K562 (cell line): ENCODE measurements at regions not wholly inside any gene's neighbourhood (a gene's known extent, or its start where the extent isn't known, plus 50 kb on each side); places are given as distances from the start of the nearest gene placed in this dataset.

ENCODE experiments used
- ATAC-seq: fragments of 200-7000 bp; cut with Tn5 transposase; 3 replicates; pipeline ENCODE4 v1.9.1; 2020; ENCODE audit warnings: moderate library complexity
- BruUV-seq: library from RNA; stranded (reverse); fragments of 400-500 nt; replicated peaks from 2 replicates; lab custom pipeline; 2021; lab: Mats Ljungman, UMichigan
- CTCF ChIA-PET: fragments of 300-600 bp; formaldehyde crosslinking; extraction: SDS; loops from one replicate; lab custom pipeline; 2021; ENCODE audit warnings: low intra/inter-chr PET ratio; lab: Yijun Ruan, JAX
- POLR2A ChIA-PET: fragments of 300-600, 350-650 bp; sonication (Branson Sonifier 250); formaldehyde crosslinking; extraction: SDS; loops from one replicate; lab custom pipeline; 2021; ENCODE audit warnings: antibody characterized with exemption, inconsistent platforms; lab: Yijun Ruan, JAX
- DNase-seq, 4 experiments: peaks; one replicate each; pipeline versions ENCODE4 v3.0.0 to v3.0.0-alpha.2; 2011 to 2018; ENCODE audit warnings: low spot score in 3 of 4, mixed read lengths in 3 of 4; ENCODE audit errors: extremely low read depth in 1 of 4
- FAIRE-seq: peaks from 2 replicates; lab custom pipeline; 2011; peaks lifted over from hg19 to GRCh38; lab: Jason Lieb, UNC
- H2AFZ ChIP-seq: 2 replicates; pipeline ENCODE4 v1.6.0; 2011; ENCODE audit warnings: low read depth, low read length, control low read depth, inconsistent platforms
- H3K27ac ChIP-seq: fragments of 200-600 bp; 3 replicates; pipeline ENCODE4 v1.8.0; 2011; ENCODE audit warnings: low read depth, mild to moderate bottlenecking, control low read depth, inconsistent platforms, low read length, moderate library complexity, mixed read lengths; ENCODE audit errors: extremely low read depth
- H3K27me3 ChIP-seq, 2 experiments: fragments of 300-600 bp in 1 of 2; 2 replicates in 1 of 2; 3 replicates in 1 of 2; pipeline versions ENCODE4 v1.6.0 to v1.8.0; 2011; ENCODE audit warnings: inconsistent platforms in 2 of 2, low read length in 2 of 2, mild to moderate bottlenecking in 1 of 2, mixed read lengths in 1 of 2, moderate library complexity in 1 of 2; ENCODE audit not compliant: control insufficient read depth in 2 of 2, insufficient read depth in 2 of 2
- H3K36me3 ChIP-seq: fragments of 300-600 bp; 3 replicates; pipeline ENCODE4 v1.8.0; 2011; ENCODE audit warnings: mild to moderate bottlenecking, low read length, inconsistent platforms; ENCODE audit not compliant: control insufficient read depth, insufficient read depth
- H3K4me1 ChIP-seq, 2 experiments: fragments of 200-600 bp in 1 of 2; replicated peaks in 1 of 2; 2 replicates in 1 of 2; 3 replicates in 1 of 2; pipeline versions ENCODE4 v1.5.1 to v1.8.0; 2011; ENCODE audit warnings: inconsistent platforms in 2 of 2, low read length in 2 of 2, mild to moderate bottlenecking in 1 of 2, mixed read lengths in 1 of 2, moderate library complexity in 1 of 2; ENCODE audit not compliant: control insufficient read depth in 2 of 2, insufficient read depth in 2 of 2
- H3K4me2 ChIP-seq: 2 replicates; pipeline ENCODE4 v1.6.1; 2011; ENCODE audit warnings: low read length, control low read depth, inconsistent platforms, mixed read lengths; ENCODE audit not compliant: insufficient read depth
- H3K4me3 ChIP-seq: fragments of 200-600 bp; sonication (generic), shearing (Covaris generic); 2 replicates; pipeline ENCODE4 v1.5.1; 2016; ENCODE audit warnings: control low read depth, inconsistent platforms
- H3K79me2 ChIP-seq: fragments of 200-600 bp; 3 replicates; pipeline ENCODE4 v1.8.0; 2011; ENCODE audit warnings: low read length, inconsistent platforms; ENCODE audit not compliant: control insufficient read depth, insufficient read depth
- H3K9ac ChIP-seq, 2 experiments: 2 replicates each; pipeline versions ENCODE4 v1.6.0 to v1.6.1; 2011; ENCODE audit warnings: low read depth in 2 of 2, low read length in 2 of 2, control low read depth in 1 of 2, inconsistent platforms in 1 of 2, mild to moderate bottlenecking in 1 of 2, mixed read lengths in 1 of 2; ENCODE audit not compliant: insufficient read depth in 1 of 2
- H3K9me1 ChIP-seq: one replicate; pipeline ENCODE4 v1.6.0; 2011; ENCODE audit warnings: inconsistent platforms, mild to moderate bottlenecking, low read length, moderate library complexity; ENCODE audit not compliant: control insufficient read depth, insufficient read depth
- H3K9me3 ChIP-seq: replicated peaks from 2 replicates; pipeline ENCODE4 v1.5.1; 2011; ENCODE audit warnings: low read depth, low read length, inconsistent platforms; ENCODE audit not compliant: control insufficient read depth, insufficient read depth
- H4K20me1 ChIP-seq: replicated peaks from 2 replicates; pipeline ENCODE4 v1.6.1; 2011; ENCODE audit warnings: low read length, inconsistent platforms, mixed read lengths; ENCODE audit not compliant: control insufficient read depth, insufficient read depth
- CREBBP ChIP-seq: IDR thresholded peaks from one replicate; pipeline ENCODE4 v1.6.1; 2012; ENCODE audit warnings: low read depth, mild to moderate bottlenecking, control low read depth, inconsistent platforms, low read length
- GTF2B ChIP-seq: IDR thresholded peaks from 2 replicates; pipeline ENCODE4 v1.6.1; 2011; ENCODE audit not compliant: insufficient read length; ENCODE audit errors: extremely low read depth
- HNRNPUL1 ChIP-seq: fragments of 200-400 bp; formaldehyde crosslinking; IDR thresholded peaks from 2 replicates; pipeline ENCODE4 v1.6.1; 2017; ENCODE audit warnings: low read length
- MCM7 ChIP-seq, 2 experiments: fragments of 450-650 bp; IDR thresholded peaks; 2 replicates each; pipeline ENCODE4 v1.6.1; 2016 to 2018
- MXD1 ChIP-seq: fragments of 250-450 bp; sonication (Bioruptor Pico); IDR thresholded peaks from 2 replicates; pipeline ENCODE4 v1.8.0; 2021; ENCODE audit warnings: borderline replicate concordance, mild to moderate bottlenecking, moderate library complexity; ENCODE audit not compliant: poor library complexity, severe bottlenecking
- NFE2 ChIP-seq: IDR thresholded peaks from 2 replicates; pipeline ENCODE4 v1.6.1; 2014; ENCODE audit warnings: antibody characterized with exemption, low read depth
- NUFIP1 ChIP-seq: fragments of 450-650 bp; IDR thresholded peaks from 2 replicates; pipeline ENCODE4 v1.6.1; 2018; ENCODE audit not compliant: partially characterized antibody
- TAF9B ChIP-seq: fragments of 450-650 bp; IDR thresholded peaks from 2 replicates; pipeline ENCODE4 v1.6.1; 2018; ENCODE audit warnings: mild to moderate bottlenecking; ENCODE audit not compliant: partially characterized antibody
- ZC3H8 ChIP-seq: fragments of 450-650 bp; IDR thresholded peaks from 2 replicates; pipeline ENCODE4 v1.6.1; 2017
- ZSCAN32 ChIP-seq: fragments of 450-650 bp; formaldehyde crosslinking; IDR thresholded peaks from 2 replicates; pipeline ENCODE4 v1.4.0; 2020; ENCODE audit warnings: mild to moderate bottlenecking, moderate library complexity
- WGBS: fragments of 100-300 bp; shearing (Covaris generic); methylation state at CpG from one replicate; pipeline ENCODE4 v1.1.6; 2016; ENCODE audit warnings: low coverage, mixed read lengths; ENCODE audit not compliant: insufficient coverage; ENCODE audit errors: missing lambda C conversion rate; 5-methylcytosine and 5-hydroxymethylcytosine counted together
- in situ Hi-C: fragments of 300-500 bp; cut with MboI; formaldehyde crosslinking; loops from 4 replicates; pipeline ENCODE4 v1.15.0; 2018; ENCODE audit warnings: inconsistent platforms, mixed read lengths
- intact Hi-C: fragments of 100-400 bp; cut with micrococcal nuclease; formaldehyde crosslinking; loops from 2 replicates; pipeline ENCODE4 v1.14.2; 2022

- Histone ChIP-seq H3K27me3 (peaks cover 0 to 2% of the 10 kb centered on the region in 2 experiments; a peak in 1 of 5 replicates), H2AFZ (no peak overlapping the region), H3K4me3 (no peak overlapping the region), H3K4me1 (no peaks in the 10 kb centered on the region), H4K20me1 (no peaks in the 10 kb centered on the region), H3K27ac (no peak overlapping the region), H3K9me3 (no peaks in the 10 kb centered on the region), H3K36me3 (no peaks in the 10 kb centered on the region), H3K4me2 (no peak overlapping the region), H3K9ac (no peak overlapping the region), H3K79me2 (no peaks in the 10 kb centered on the region), H3K9me1 (no peaks in the 10 kb centered on the region)
- BruUV-seq = no TSS peak
- intact Hi-C loops = no loop called here
- TF ChIP-seq NFE2 = no peak
- TF ChIP-seq CREBBP = no peak
- TF ChIP-seq MCM7 (IDR thresholded peaks at IDR 0.05) = no peak
- no peak for TF ChIP-seq NUFIP1
- TF ChIP-seq ZC3H8 = no peak
- no peak for TF ChIP-seq HNRNPUL1
- TF ChIP-seq ZSCAN32 (CRISPR knock-in tag) = no peak
- TF ChIP-seq GTF2B = no peak
- TF ChIP-seq MXD1 (CRISPR knock-in tag) = no peak
- TF ChIP-seq TAF9B = no peak
- POLR2A ChIA-PET = no interaction called here
- WGBS = 0% methylated on average over 2 of the region's 2 CpGs
- DNase-seq (no peak), FAIRE-seq (no peak), ATAC-seq (no peak)
- CTCF ChIA-PET = no interaction called here
- in situ Hi-C loops = loop anchor here (25.0 kb wide), 1 partner anchor 506 kb away; no protein-coding TSS in a partner anchor
Observed at GRCh38 chr1:66468722-66469121, 65.2 kb upstream of the SGIP1 start.
